CD4-positive, alpha-beta memory T cell (primary cell): ENCODE measurements at regions not wholly inside any gene's neighbourhood (a gene's known extent, or its start where the extent isn't known, plus 50 kb on each side); places are given as distances from the start of the nearest gene placed in this dataset.

ENCODE experiments used
- CTCF ChIA-PET: fragments of 350-600 bp; sonication (Branson Sonifier 250); formaldehyde crosslinking; loops from one replicate; lab custom pipeline; 2021; ENCODE audit warnings: inconsistent platforms; ENCODE audit not compliant: partially characterized antibody; lab: Charles Lee
- POLR2A ChIA-PET: fragments of 350-600 bp; sonication (Branson Sonifier 250); formaldehyde crosslinking; loops from one replicate; lab custom pipeline; 2021; ENCODE audit not compliant: partially characterized antibody; lab: Charles Lee
- DNase-seq, 5 donors: peaks; one replicate each; pipeline versions ENCODE4 v3.0.0 to v3.0.0-alpha.2; 2020 to 2022; ENCODE audit warnings: mixed read lengths in 1 of 5
- H3K27ac ChIP-seq: one replicate; pipeline ENCODE4 v1.7.0; 2013; ENCODE audit warnings: low read depth, low read length
- H3K27me3 ChIP-seq: 2 replicates; pipeline ENCODE4 v1.7.0; 2013; ENCODE audit warnings: mild to moderate bottlenecking, low read length, moderate library complexity; ENCODE audit not compliant: insufficient read depth
- H3K36me3 ChIP-seq: 2 replicates; pipeline ENCODE4 v1.7.0; 2013; ENCODE audit warnings: mild to moderate bottlenecking, low read length, moderate library complexity; ENCODE audit not compliant: insufficient read depth
- H3K4me1 ChIP-seq: 2 replicates; pipeline ENCODE4 v1.7.0; 2013; ENCODE audit warnings: mild to moderate bottlenecking, low read length, moderate library complexity; ENCODE audit not compliant: insufficient read depth
- H3K4me3 ChIP-seq, 2 donors: one replicate each; pipeline ENCODE4 v1.7.0; 2013; ENCODE audit warnings: low read length in 2 of 2, mild to moderate bottlenecking in 1 of 2
- H3K9me3 ChIP-seq, 2 donors: one replicate each; pipeline ENCODE4 v1.7.0; 2013; ENCODE audit warnings: low read length in 2 of 2, control low read depth in 1 of 2; ENCODE audit not compliant: control insufficient read depth in 1 of 2
- H3K27ac Mint-ChIP-seq, 7 donors: one replicate each; pipeline ENCODE4 v1.8.0; 2020 to 2021; ENCODE audit warnings: mixed read lengths in 7 of 7, mild to moderate bottlenecking in 6 of 7, inconsistent platforms in 3 of 7, moderate library complexity in 3 of 7
- H3K27me3 Mint-ChIP-seq, 2 donors: one replicate each; pipeline ENCODE4 v1.8.0; 2020 to 2021; ENCODE audit warnings: mixed read lengths in 2 of 2
- H3K36me3 Mint-ChIP-seq, 2 donors: one replicate each; pipeline ENCODE4 v1.8.0; 2020 to 2021; ENCODE audit warnings: mixed read lengths in 2 of 2, inconsistent platforms in 1 of 2, mild to moderate bottlenecking in 1 of 2
- H3K4me1 Mint-ChIP-seq, 4 donors: one replicate each; pipeline ENCODE4 v1.8.0; 2020 to 2021; ENCODE audit warnings: mixed read lengths in 4 of 4, mild to moderate bottlenecking in 1 of 4
- H3K4me3 Mint-ChIP-seq, 8 donors: one replicate each; pipeline ENCODE4 v1.8.0; 2020 to 2021; ENCODE audit warnings: mixed read lengths in 8 of 8, mild to moderate bottlenecking in 7 of 8, moderate library complexity in 6 of 8, inconsistent platforms in 3 of 8
- H3K9me3 Mint-ChIP-seq, 8 donors: one replicate each; pipeline ENCODE4 v1.8.0; 2020 to 2021; ENCODE audit warnings: mixed read lengths in 8 of 8, mild to moderate bottlenecking in 5 of 8, inconsistent platforms in 3 of 8, moderate library complexity in 1 of 8
- intact Hi-C: fragments of 100-400 bp; cut with micrococcal nuclease; formaldehyde crosslinking; loops from one replicate; pipeline ENCODE4 v1.15.1; 2023

DNA sequence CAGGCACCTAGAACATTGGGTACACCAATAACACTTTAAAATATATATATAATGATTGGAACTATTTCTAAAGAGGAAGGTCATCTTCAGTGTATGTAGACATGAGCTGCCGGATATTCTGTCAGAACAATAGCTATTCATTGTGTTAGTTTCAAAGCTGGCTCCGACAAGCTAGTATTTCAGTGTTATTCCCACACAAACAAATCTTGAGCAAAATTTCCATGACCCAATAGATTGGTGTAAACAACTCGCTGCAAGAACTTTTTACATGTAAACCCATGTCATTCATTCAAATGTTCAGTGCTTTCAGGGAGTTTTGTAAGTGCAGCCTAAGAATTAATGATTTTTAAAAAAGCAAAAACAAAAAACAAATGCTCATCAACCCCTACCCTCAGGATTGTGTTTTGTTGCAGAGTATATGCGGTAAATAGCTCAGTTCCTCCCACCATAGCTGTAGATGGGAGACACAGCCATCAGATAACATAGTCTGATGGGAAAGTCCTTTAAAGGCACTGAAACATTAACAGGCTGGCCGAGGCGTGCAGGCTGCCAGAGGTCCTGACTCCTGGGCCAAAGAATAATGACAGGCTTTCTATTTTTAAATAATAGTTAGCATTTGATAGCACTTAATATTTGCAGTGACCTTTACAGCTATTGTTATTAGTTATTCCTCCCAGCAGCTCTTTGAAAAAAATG is 150.3 kb upstream of the ARHGAP5 start:
- CTCF ChIA-PET = interaction anchor here (0.6 to 9.4 kb wide), 24 partner anchors 8 to 633 kb away, joined by 3 to 174 read pairs (median 4); no protein-coding TSS in a partner anchor
- Histone ChIP-seq H3K36me3 (no peaks in the 10 kb centered on the region), H3K4me1 (peaks cover 11% of the 10 kb centered on the region), H3K27me3 (no peaks in the 10 kb centered on the region), H3K9me3 (no peaks in the 10 kb centered on the region), H3K27ac (no peak overlapping the region), H3K4me3 (no peak overlapping the region)
- Mint-ChIP-seq H3K27ac (peak overlapping the region in 3 of 7 donors; percentile 58 to 73 (median 68)), H3K4me1 (peaks cover 7 to 14% (median 12%) of the 10 kb centered on the region in 4 donors), H3K4me3 (no peak overlapping the region), H3K27me3 (no peaks in the 10 kb centered on the region), H3K9me3 (no peaks in the 10 kb centered on the region), H3K36me3 (no peaks in the 10 kb centered on the region)
- DNase-seq = no peak
- POLR2A ChIA-PET = interaction anchor here (1.3 to 1.4 kb wide), 2 partner anchors 18 to 149 kb away, joined by 3 to 6 read pairs; no protein-coding TSS in a partner anchor
- intact Hi-C loops = loop anchor here (1.0 to 5.0 kb wide), 5 partner anchors 81 to 542 kb away; no protein-coding TSS in a partner anchor

DNA sequence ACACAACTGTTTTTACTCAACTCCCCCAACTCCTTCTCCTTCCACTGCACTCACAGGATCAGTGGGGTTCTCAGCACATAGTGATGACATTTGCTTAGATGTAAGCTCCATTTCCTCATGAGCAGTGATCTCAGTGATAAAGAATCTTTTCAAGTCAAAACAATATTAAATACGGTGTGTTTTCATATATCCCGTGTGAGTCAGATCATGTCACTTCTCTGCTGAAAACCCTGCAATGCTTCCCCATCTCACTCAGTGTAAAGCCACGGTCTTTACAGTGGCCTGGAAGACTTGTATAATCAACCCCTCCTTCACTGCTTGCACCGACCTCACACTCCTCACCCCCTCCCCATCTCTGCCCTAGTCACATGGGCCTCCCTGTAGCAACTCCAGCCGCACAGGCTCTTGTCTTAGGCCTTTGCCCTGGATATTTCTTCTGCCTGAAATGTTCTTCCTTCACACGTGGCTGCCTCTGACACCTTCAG is 149.7 kb upstream of the ARHGAP5 start:
- peak in 1 of 5 donors; percentile 4 for DNase-seq
- H3K27ac ChIP-seq = no peak overlapping the region
- H3K4me3 ChIP-seq = no peak overlapping the region

DNA sequence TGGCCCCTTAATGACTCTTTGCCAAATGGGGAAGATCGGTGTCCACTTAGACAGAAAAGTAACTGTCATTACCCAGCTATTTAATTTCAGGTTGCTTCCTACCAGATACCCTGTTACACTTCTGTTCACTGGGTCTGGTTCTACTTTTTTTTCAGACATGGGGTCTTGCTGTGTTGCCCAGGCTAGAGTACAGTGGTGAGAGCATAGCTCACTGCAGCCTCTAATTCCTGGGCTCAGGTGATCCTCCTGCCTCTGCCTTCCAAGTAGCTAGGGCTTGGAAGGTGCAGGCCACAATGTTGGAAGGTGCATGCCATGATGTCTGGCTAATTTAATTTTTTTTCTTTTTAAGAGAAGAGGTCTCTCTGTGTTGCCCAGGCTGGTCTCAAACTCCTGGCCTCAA is 147.0 kb upstream of the ARHGAP5 start:
- Histone ChIP-seq H3K36me3 (no peaks in the 10 kb centered on the region), H3K4me3 (no peak overlapping the region), H3K4me1 (peaks cover 11% of the 10 kb centered on the region), H3K27me3 (no peaks in the 10 kb centered on the region), H3K9me3 (no peaks in the 10 kb centered on the region), H3K27ac (no peak overlapping the region)
- POLR2A ChIA-PET = no interaction called here
- Mint-ChIP-seq H3K27me3 (no peaks in the 10 kb centered on the region), H3K4me1 (peaks cover 10 to 19% (median 17%) of the 10 kb centered on the region in 4 donors), H3K9me3 (no peaks in the 10 kb centered on the region), H3K36me3 (no peaks in the 10 kb centered on the region), H3K27ac (no peak overlapping the region), H3K4me3 (no peak overlapping the region)
- intact Hi-C loops = no loop called here
- DNase-seq = no peak
- CTCF ChIA-PET = interaction anchor here (0.8 to 9.4 kb wide), 4 partner anchors 10 to 323 kb away, joined by 3 to 174 read pairs (median 32); no protein-coding TSS in a partner anchor

More for the DNA sequence above, 149.7 kb upstream of the ARHGAP5 start:
- Mint-ChIP-seq H3K36me3 (no peaks in the 10 kb centered on the region), H3K27ac (peak overlapping the region in 5 of 7 donors; percentile 15 to 73 (median 59)), H3K27me3 (no peaks in the 10 kb centered on the region), H3K4me1 (peaks cover 7 to 14% (median 12%) of the 10 kb centered on the region in 4 donors), H3K4me3 (peak overlapping the region in 2 of 8 donors; percentile 2 to 35), H3K9me3 (no peaks in the 10 kb centered on the region)
- peaks cover 11% of the 10 kb centered on the region for H3K4me1 ChIP-seq
- no peaks in the 10 kb centered on the region for H3K36me3 ChIP-seq
- H3K27me3 ChIP-seq = no peaks in the 10 kb centered on the region
- no peaks in the 10 kb centered on the region for H3K9me3 ChIP-seq
- ChIA-PET POLR2A (interaction anchor here (1.3 to 1.4 kb wide), 2 partner anchors 18 to 149 kb away, joined by 3 to 6 read pairs; no protein-coding TSS in a partner anchor), CTCF (interaction anchor here (0.6 to 9.4 kb wide), 14 partner anchors 13 to 633 kb away, joined by 3 to 174 read pairs (median 4); no protein-coding TSS in a partner anchor)
- intact Hi-C loops = loop anchor here (2.0 to 5.0 kb wide), 3 partner anchors 80 to 541 kb away; no protein-coding TSS in a partner anchor

DNA sequence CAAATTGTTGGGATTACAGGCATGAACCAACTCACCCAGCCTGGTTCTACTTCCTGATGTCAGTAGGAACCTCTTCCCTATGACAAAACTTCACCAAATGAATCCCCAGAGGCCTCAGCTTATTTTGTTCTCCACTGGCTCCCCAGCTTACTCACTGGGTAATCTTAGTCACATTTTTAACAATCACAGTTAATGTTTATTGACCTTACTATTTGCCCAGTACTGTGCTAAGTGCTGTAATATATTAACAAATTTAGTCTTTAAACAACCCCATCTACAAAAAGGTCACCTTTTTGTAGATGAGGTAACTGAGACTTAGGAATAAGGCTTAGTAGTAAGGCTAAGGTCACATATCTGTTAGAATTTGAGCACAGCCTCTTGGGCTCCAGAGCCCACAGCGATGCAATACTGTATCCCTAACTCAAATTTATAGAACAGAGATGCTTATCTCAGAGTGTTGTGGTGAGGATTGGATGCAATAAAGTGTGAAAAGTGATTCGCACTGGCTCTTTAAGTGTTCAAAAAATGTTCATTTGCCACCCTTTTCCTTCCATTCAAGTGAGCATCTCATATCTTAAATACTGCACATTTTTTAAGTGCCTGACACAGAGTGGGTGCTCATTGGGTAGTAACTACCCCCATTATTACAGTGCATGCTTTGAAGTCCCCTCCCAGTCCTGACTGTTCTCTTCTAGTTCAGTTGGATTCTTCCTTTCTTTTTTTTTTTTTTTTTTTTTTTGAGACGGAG is 146.4 kb upstream of the ARHGAP5 start:
- H3K4me3 ChIP-seq = no peak overlapping the region
- intact Hi-C loops = no loop called here
- Mint-ChIP-seq H3K9me3 (no peaks in the 10 kb centered on the region), H3K27me3 (no peaks in the 10 kb centered on the region), H3K4me3 (no peak overlapping the region), H3K36me3 (no peaks in the 10 kb centered on the region), H3K27ac (no peak overlapping the region), H3K4me1 (peaks cover 10 to 19% (median 17%) of the 10 kb centered on the region in 4 donors)
- H3K27me3 ChIP-seq = no peaks in the 10 kb centered on the region
- ChIA-PET CTCF (interaction anchor here (0.8 to 1.6 kb wide), 2 partner anchors 13 to 140 kb away, joined by 3 to 6 read pairs; no protein-coding TSS in a partner anchor), POLR2A (no interaction called here)
- peaks cover 11% of the 10 kb centered on the region for H3K4me1 ChIP-seq
- no peaks in the 10 kb centered on the region for H3K9me3 ChIP-seq
- DNase-seq = no peak
- no peak overlapping the region for H3K27ac ChIP-seq
- H3K36me3 ChIP-seq = no peaks in the 10 kb centered on the region

DNA sequence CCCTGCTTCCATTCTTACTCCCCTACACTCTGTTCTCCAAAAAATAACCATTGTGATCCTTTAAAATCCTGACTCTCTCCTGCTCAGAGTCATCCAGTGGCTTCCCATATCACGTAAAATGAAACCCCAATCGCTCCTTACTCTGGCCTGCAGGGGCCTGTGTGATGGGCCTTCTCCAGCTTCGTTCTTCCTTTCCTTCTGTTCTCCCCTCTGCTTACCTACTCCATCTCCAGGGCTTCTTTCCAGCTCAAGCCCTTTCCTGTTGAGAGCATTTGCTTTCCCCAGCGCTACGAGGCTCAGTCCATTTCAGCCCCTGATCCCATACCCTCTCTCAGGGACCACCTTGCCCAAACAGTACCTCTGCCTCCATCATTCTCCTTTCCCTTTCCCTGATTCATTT is 144.4 kb upstream of the ARHGAP5 start:
- Histone ChIP-seq H3K9me3 (no peaks in the 10 kb centered on the region), H3K4me3 (no peak overlapping the region), H3K27ac (no peak overlapping the region), H3K36me3 (no peaks in the 10 kb centered on the region), H3K4me1 (peaks cover 9% of the 10 kb centered on the region), H3K27me3 (no peaks in the 10 kb centered on the region)
- Mint-ChIP-seq H3K36me3 (no peaks in the 10 kb centered on the region), H3K9me3 (no peaks in the 10 kb centered on the region), H3K27me3 (no peaks in the 10 kb centered on the region), H3K4me3 (no peak overlapping the region), H3K27ac (peak overlapping the region in 1 of 7 donors; percentile 83), H3K4me1 (peaks cover 7 to 13% (median 11%) of the 10 kb centered on the region in 4 donors)
- intact Hi-C loops = no loop called here
- ChIA-PET POLR2A (no interaction called here), CTCF (no interaction called here)
- no peak for DNase-seq

DNA sequence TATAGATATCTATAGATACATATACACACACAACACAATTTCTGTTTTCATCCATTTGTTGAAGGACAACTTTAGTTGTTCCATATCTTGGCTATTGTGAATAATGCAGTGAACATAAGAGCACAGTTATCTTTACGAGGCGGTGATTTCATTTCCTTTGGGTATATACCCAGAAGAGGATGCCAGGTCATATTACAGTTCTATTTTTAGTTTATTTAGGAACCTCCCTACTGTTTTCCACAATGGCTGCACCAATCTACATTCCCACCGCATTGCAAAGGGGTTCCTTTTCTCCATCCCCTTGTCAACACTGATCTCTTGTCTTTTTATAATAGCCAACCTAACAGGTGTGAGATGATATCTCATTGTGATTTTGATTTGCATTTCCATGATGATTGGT is 143.4 kb upstream of the ARHGAP5 start:
- Mint-ChIP-seq H3K4me3 (no peak overlapping the region), H3K27me3 (no peaks in the 10 kb centered on the region), H3K27ac (no peak overlapping the region), H3K9me3 (no peaks in the 10 kb centered on the region), H3K4me1 (peaks cover 10 to 17% (median 14%) of the 10 kb centered on the region in 4 donors), H3K36me3 (no peaks in the 10 kb centered on the region)
- POLR2A ChIA-PET = no interaction called here
- H3K4me1 ChIP-seq = peaks cover 9% of the 10 kb centered on the region
- CTCF ChIA-PET = interaction anchor here (1.1 to 2.0 kb wide), 5 partner anchors 12 to 325 kb away, joined by 3 to 40 read pairs (median 6); no protein-coding TSS in a partner anchor
- no peak overlapping the region for H3K27ac ChIP-seq
- H3K36me3 ChIP-seq = no peaks in the 10 kb centered on the region
- H3K9me3 ChIP-seq = no peaks in the 10 kb centered on the region
- intact Hi-C loops = loop anchor here (1.0 to 2.0 kb wide), 2 partner anchors 269 to 319 kb away; partner anchors contain the start of genes RNU6-7 and RNU6-8
- DNase-seq = no peak
- no peaks in the 10 kb centered on the region for H3K27me3 ChIP-seq
- no peak overlapping the region for H3K4me3 ChIP-seq
